ENCODE measurements at regions not wholly inside any gene's neighbourhood (a gene's known extent, or its start where the extent isn't known, plus 50 kb on each side); places are given as distances from the start of the nearest gene placed in this dataset.

DNA sequence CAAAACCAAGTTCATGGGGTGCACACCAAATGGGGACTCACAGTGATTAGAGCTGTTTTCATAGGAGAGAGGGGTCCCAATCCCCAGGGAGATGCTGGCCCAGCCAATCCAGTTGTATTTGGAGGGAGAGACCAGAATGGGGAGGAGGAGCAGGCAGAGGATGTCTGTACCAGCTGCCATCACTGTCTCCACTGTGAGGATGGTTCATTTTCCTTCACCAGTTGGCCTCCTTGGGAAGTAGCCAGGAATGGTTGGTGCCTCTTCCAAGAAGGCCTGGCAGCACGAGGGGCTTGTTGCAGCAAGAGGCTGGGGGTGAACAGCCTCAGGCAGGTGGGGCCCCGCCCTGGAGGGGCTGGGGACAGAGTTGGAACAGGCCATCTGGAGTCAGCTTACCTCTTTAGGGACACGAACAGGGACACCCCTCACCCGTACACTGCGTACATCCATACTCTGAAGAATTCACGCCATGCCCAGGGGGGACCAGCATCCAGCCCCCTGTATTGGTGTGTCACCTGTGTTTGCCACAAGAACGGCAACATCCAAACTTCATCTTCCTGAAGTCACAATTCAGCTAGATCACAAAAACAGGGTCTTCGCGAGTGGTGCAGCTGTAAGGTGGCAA lies 161.7 kb upstream of the ZNF236 start:
- CTCF ChIA-PET: no interaction called here
- Mint-ChIP-seq H3K4me3 (no peak overlapping the region), H3K4me1 (peaks cover 15% of the 10 kb centered on the region), H3K27me3 (peaks cover 31% of the 10 kb centered on the region), H3K27ac (no peak overlapping the region), H3K9me3 (no peaks in the 10 kb centered on the region), H3K36me3 (no peaks in the 10 kb centered on the region)
- DNase-seq: no peak

DNA sequence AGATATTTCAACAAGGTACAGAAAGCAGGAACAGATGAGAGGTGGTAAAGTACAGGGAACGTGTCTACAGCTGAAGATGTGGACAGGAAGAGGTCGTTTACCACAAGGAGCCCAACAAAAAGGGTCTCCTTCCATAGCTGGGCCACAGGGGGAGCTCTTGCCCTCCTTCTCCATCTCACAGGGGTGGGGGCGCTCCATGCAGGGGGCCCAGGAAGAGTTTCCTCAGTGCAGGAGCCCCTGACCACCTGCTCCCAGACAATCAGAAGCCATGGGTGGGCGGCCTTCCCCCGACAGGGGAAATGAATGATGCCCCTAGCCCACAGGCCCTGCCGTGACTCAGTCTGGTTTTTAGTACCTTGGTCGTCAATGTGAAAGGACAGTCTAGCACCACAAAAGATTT lies 163.6 kb upstream of the ZNF516 start:
- Mint-ChIP-seq H3K9me3 (no peaks in the 10 kb centered on the region), H3K4me1 (peaks cover 15% of the 10 kb centered on the region), H3K4me3 (no peak overlapping the region), H3K27ac (no peak overlapping the region), H3K36me3 (no peaks in the 10 kb centered on the region), H3K27me3 (peaks cover 47% of the 10 kb centered on the region)
- no peak for DNase-seq
- CTCF ChIA-PET: interaction anchor here (0.9 to 1.0 kb wide), 3 partner anchors 9 to 32 kb away, joined by 3 to 4 read pairs (median 3); no protein-coding TSS in a partner anchor

- H3K4me1 Mint-ChIP-seq: peaks cover 15% of the 10 kb centered on the region
- DNase-seq: no peak
- CTCF ChIA-PET: interaction anchor here (0.9 to 1.0 kb wide), 2 partner anchors 10 to 31 kb away, joined by 3 to 4 read pairs; no protein-coding TSS in a partner anchor
- H3K36me3 Mint-ChIP-seq: no peaks in the 10 kb centered on the region
- no peak overlapping the region for H3K27ac Mint-ChIP-seq
- H3K9me3 Mint-ChIP-seq: no peaks in the 10 kb centered on the region
- H3K27me3 Mint-ChIP-seq: peaks cover 48% of the 10 kb centered on the region
- H3K4me3 Mint-ChIP-seq: no peak overlapping the region
Observed at GRCh38 chr18:76657911-76658470, 162.9 kb upstream of the ZNF516 start.

GRCh38 chr18:76656925-76657827 lies 162.1 kb upstream of the ZNF516 start:
- CTCF ChIA-PET: no interaction called here
- Mint-ChIP-seq H3K9me3 (no peaks in the 10 kb centered on the region), H3K27me3 (peaks cover 48% of the 10 kb centered on the region), H3K36me3 (no peaks in the 10 kb centered on the region), H3K27ac (no peak overlapping the region), H3K4me1 (peaks cover 15% of the 10 kb centered on the region), H3K4me3 (no peak overlapping the region)
- DNase-seq: no peak

- peaks cover 52% of the 10 kb centered on the region for H3K27me3 Mint-ChIP-seq
- no peak for DNase-seq
- peaks cover 15% of the 10 kb centered on the region for H3K4me1 Mint-ChIP-seq
- no peak overlapping the region for H3K4me3 Mint-ChIP-seq
- no peaks in the 10 kb centered on the region for H3K9me3 Mint-ChIP-seq
- no peaks in the 10 kb centered on the region for H3K36me3 Mint-ChIP-seq
- H3K27ac Mint-ChIP-seq: no peak overlapping the region
- CTCF ChIA-PET: no interaction called here
Observed at GRCh38 chr18:76654577-76654976, 159.5 kb upstream of the ZNF516 start.

DNA sequence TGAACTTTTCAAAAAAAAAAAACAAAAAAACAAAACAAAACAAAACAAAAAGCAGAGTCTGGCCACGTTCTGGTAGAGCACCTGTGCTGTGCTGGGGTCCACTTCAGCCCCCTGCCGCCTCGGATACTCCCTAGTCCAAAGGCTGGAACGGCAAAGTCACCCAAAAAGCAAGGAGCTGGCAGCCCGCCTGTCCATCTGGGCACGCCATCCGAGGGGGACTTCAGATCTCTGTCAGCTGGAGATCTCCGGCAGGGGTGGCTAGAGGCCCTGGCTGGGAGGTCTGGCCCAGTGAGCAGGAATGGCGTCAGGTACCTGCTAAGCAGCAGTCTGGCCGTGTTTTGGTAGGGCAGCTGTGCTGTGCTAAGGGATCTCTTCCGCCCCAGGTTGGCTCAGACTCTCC lies 152.3 kb upstream of the ZNF516 start:
- H3K27me3 Mint-ChIP-seq: peaks cover 31% of the 10 kb centered on the region
- CTCF ChIA-PET: interaction anchor here (1.1 kb wide), 1 partner anchor 62 kb away, joined by 3 read pairs; no protein-coding TSS in a partner anchor
- no peaks in the 10 kb centered on the region for H3K4me1 Mint-ChIP-seq
- H3K9me3 Mint-ChIP-seq: no peaks in the 10 kb centered on the region
- no peak for DNase-seq
- no peak overlapping the region for H3K27ac Mint-ChIP-seq
- H3K4me3 Mint-ChIP-seq: no peak overlapping the region
- no peaks in the 10 kb centered on the region for H3K36me3 Mint-ChIP-seq

DNA sequence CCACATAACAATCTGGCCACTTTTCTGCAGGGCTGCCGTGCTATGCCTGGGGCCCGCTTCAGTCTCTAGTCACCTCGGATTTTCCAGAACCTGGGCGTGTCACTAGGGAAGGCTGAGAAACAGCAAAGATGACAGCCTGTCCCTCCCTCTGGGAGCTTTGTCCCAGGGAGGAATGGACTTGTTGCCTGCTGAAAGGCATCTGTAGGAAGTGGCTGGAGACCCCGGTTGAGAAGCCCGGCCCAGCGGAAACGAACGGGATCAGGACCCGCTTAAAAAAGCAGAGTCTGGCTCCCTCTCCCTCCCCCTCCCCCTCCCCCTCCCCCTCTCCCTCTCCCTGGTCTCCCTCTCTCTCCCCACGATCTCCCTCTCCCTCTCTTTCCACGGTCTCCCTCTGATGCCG lies 149.5 kb upstream of the ZNF516 start:
- no peak for DNase-seq
- no peaks in the 10 kb centered on the region for H3K36me3 Mint-ChIP-seq
- H3K27me3 Mint-ChIP-seq: peaks cover 20% of the 10 kb centered on the region
- H3K4me3 Mint-ChIP-seq: no peak overlapping the region
- no peak overlapping the region for H3K27ac Mint-ChIP-seq
- H3K4me1 Mint-ChIP-seq: no peaks in the 10 kb centered on the region
- H3K9me3 Mint-ChIP-seq: no peaks in the 10 kb centered on the region
- CTCF ChIA-PET: no interaction called here

DNA sequence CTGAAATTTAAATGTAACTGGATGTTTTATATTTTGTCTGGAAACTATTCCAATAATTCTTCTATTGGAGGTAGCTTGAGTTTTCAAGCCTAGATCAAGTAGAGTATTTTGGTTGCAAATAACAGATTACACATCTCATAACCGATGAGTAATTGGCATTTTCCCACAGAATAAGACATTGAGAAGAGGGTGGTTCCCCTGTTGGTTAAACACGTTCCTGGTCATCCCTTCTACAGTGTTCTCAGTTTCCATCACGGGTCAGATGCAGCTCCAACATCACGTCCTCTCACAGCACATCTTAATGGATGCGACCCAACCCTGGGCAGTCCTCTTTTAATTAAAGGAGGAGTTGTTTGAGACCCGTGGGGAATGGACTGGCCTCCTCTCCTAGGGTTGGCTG lies 149.0 kb upstream of the ZNF516 start:
- no peaks in the 10 kb centered on the region for H3K9me3 Mint-ChIP-seq
- no peak overlapping the region for H3K4me3 Mint-ChIP-seq
- peaks cover 22% of the 10 kb centered on the region for H3K27me3 Mint-ChIP-seq
- no peak for DNase-seq
- CTCF ChIA-PET: no interaction called here
- no peaks in the 10 kb centered on the region for H3K36me3 Mint-ChIP-seq
- H3K27ac Mint-ChIP-seq: no peak overlapping the region
- H3K4me1 Mint-ChIP-seq: no peaks in the 10 kb centered on the region

- no peak for DNase-seq
- no peaks in the 10 kb centered on the region for H3K9me3 Mint-ChIP-seq
- peaks cover 29% of the 10 kb centered on the region for H3K27me3 Mint-ChIP-seq
- no peaks in the 10 kb centered on the region for H3K36me3 Mint-ChIP-seq
- H3K4me3 Mint-ChIP-seq: no peak overlapping the region
- no peak overlapping the region for H3K27ac Mint-ChIP-seq
- CTCF ChIA-PET: no interaction called here
- H3K4me1 Mint-ChIP-seq: no peaks in the 10 kb centered on the region
Observed at GRCh38 chr18:76643199-76643598, 148.2 kb upstream of the ZNF516 start.

- Mint-ChIP-seq H3K27ac (no peak overlapping the region), H3K4me3 (no peak overlapping the region), H3K4me1 (no peaks in the 10 kb centered on the region), H3K9me3 (no peaks in the 10 kb centered on the region), H3K36me3 (no peaks in the 10 kb centered on the region), H3K27me3 (peaks cover 21% of the 10 kb centered on the region)
- no peak for DNase-seq
- CTCF ChIA-PET: interaction anchor here (0.9 kb wide), 2 partner anchors 19 to 242 kb away, joined by 3 to 5 read pairs; no protein-coding TSS in a partner anchor
Observed at GRCh38 chr18:76640438-76640837, 145.4 kb upstream of the ZNF516 start.

- DNase-seq: no peak
- Mint-ChIP-seq H3K9me3 (no peaks in the 10 kb centered on the region), H3K4me3 (no peak overlapping the region), H3K4me1 (no peaks in the 10 kb centered on the region), H3K36me3 (no peaks in the 10 kb centered on the region), H3K27ac (no peak overlapping the region), H3K27me3 (peaks cover 23% of the 10 kb centered on the region)
- CTCF ChIA-PET: no interaction called here
Observed at GRCh38 chr18:76634564-76634963, 139.5 kb upstream of the ZNF516 start.

- Mint-ChIP-seq H3K27me3 (peaks cover 17% of the 10 kb centered on the region), H3K4me1 (no peaks in the 10 kb centered on the region), H3K36me3 (no peaks in the 10 kb centered on the region), H3K27ac (no peak overlapping the region), H3K4me3 (no peak overlapping the region), H3K9me3 (no peaks in the 10 kb centered on the region)
- CTCF ChIA-PET: no interaction called here
- DNase-seq: no peak
Observed at GRCh38 chr18:76633588-76634269, 138.7 kb upstream of the ZNF516 start.

GRCh38 chr18:76627444-76627843 lies 132.4 kb upstream of the ZNF516 start:
- CTCF ChIA-PET: interaction anchor here (0.7 kb wide), 1 partner anchor 31 kb away, joined by 3 read pairs; no protein-coding TSS in a partner anchor
- peaks cover 20% of the 10 kb centered on the region for H3K27me3 Mint-ChIP-seq

GRCh38 chr18:76626991-76627390 lies 131.9 kb upstream of the ZNF516 start:
- no peak for DNase-seq
- CTCF ChIA-PET: interaction anchor here (0.7 kb wide), 1 partner anchor 31 kb away, joined by 3 read pairs; no protein-coding TSS in a partner anchor
- Mint-ChIP-seq H3K9me3 (no peaks in the 10 kb centered on the region), H3K27ac (no peak overlapping the region), H3K4me3 (no peak overlapping the region), H3K27me3 (peaks cover 24% of the 10 kb centered on the region), H3K4me1 (no peaks in the 10 kb centered on the region), H3K36me3 (no peaks in the 10 kb centered on the region)

More at GRCh38 chr18:76627444-76627843, 132.4 kb upstream of the ZNF516 start:
- Mint-ChIP-seq H3K4me1 (no peaks in the 10 kb centered on the region), H3K9me3 (no peaks in the 10 kb centered on the region), H3K27ac (no peak overlapping the region), H3K36me3 (no peaks in the 10 kb centered on the region), H3K4me3 (no peak overlapping the region)
- no peak for DNase-seq
